ENCODE measurements at regions not wholly inside any gene's neighbourhood (a gene's known extent, or its start where the extent isn't known, plus 50 kb on each side); places are given as distances from the start of the nearest gene placed in this dataset.
A peak's percentile ranks its signal among the peaks of the same experiment; 100 is the strongest.
"Not testable (repeated sequence)": the region's sequence is repeated elsewhere in the genome, so short reads cannot be mapped to it uniquely, and the experiment has no call there.

GRCh38 chr21:14751602-14752344, 205.7 kb upstream of the SAMSN1 start:
- peaks cover 4 to 20% of the 10 kb centered on the region in 2 donors for H3K36me3 Mint-ChIP-seq
- DNase-seq, result no peak
- peaks cover 3 to 5% of the 10 kb centered on the region in 2 donors for H3K9me3 Mint-ChIP-seq
- no peak overlapping the region for H3K4me3 Mint-ChIP-seq
- H3K27ac Mint-ChIP-seq, result no peak overlapping the region
- no peak for ATAC-seq (replicated peaks)
- no peaks in the 10 kb centered on the region for H3K27me3 Mint-ChIP-seq
- H3K4me1 Mint-ChIP-seq, result peaks cover 11 to 26% of the 10 kb centered on the region in 2 donors

- Mint-ChIP-seq H3K27ac (peak overlapping the region; percentile 34), H3K4me3 (no peak overlapping the region), H3K9me3 (peaks cover 3 to 10% of the 10 kb centered on the region in 2 donors), H3K36me3 (peaks cover 8 to 25% of the 10 kb centered on the region in 2 donors), H3K27me3 (no peaks in the 10 kb centered on the region), H3K4me1 (peaks cover 14 to 21% of the 10 kb centered on the region in 2 donors)
- no peak for DNase-seq
- ATAC-seq (replicated peaks), result no peak
Measured at GRCh38 chr21:14751011-14751410, 204.9 kb upstream of the SAMSN1 start.

GRCh38 chr21:14750041-14750440, 203.9 kb upstream of the SAMSN1 start:
- Mint-ChIP-seq H3K36me3 (peaks cover 8 to 28% of the 10 kb centered on the region in 2 donors), H3K4me1 (peaks cover 17 to 26% of the 10 kb centered on the region in 2 donors), H3K27me3 (no peaks in the 10 kb centered on the region), H3K9me3 (peaks cover 3 to 13% of the 10 kb centered on the region in 2 donors), H3K27ac (no peak overlapping the region), H3K4me3 (no peak overlapping the region)
- ATAC-seq (replicated peaks) (no peak), DNase-seq (no peak)

GRCh38 chr21:14748662-14749061, 202.5 kb upstream of the SAMSN1 start:
- DNase-seq, result no peak
- Mint-ChIP-seq H3K27ac (no peak overlapping the region), H3K27me3 (no peaks in the 10 kb centered on the region), H3K36me3 (peaks cover 5 to 27% of the 10 kb centered on the region in 2 donors), H3K9me3 (peaks cover 6 to 17% of the 10 kb centered on the region in 2 donors), H3K4me1 (peaks cover 17 to 24% of the 10 kb centered on the region in 2 donors), H3K4me3 (no peak overlapping the region)
- ATAC-seq (replicated peaks), result no peak

- H3K4me1 Mint-ChIP-seq, result peaks cover 9 to 17% of the 10 kb centered on the region in 2 donors
- DNase-seq, result no peak
Measured at GRCh38 chr21:14744368-14744767, 198.3 kb upstream of the SAMSN1 start.

GRCh38 chr21:14742119-14742518, 196.0 kb upstream of the SAMSN1 start:
- Mint-ChIP-seq H3K4me3 (no peak overlapping the region), H3K27me3 (no peaks in the 10 kb centered on the region), H3K4me1 (peaks cover 14 to 29% of the 10 kb centered on the region in 2 donors), H3K9me3 (peaks cover 8 to 19% of the 10 kb centered on the region in 2 donors), H3K36me3 (peaks cover 10 to 25% of the 10 kb centered on the region in 2 donors), H3K27ac (no peak overlapping the region)
- no peak for DNase-seq
- no peak for ATAC-seq (replicated peaks)

More at GRCh38 chr21:14744368-14744767, 198.3 kb upstream of the SAMSN1 start:
- Mint-ChIP-seq H3K27me3 (no peaks in the 10 kb centered on the region), H3K4me3 (no peak overlapping the region), H3K27ac (no peak overlapping the region), H3K9me3 (peaks cover 7 to 19% of the 10 kb centered on the region in 2 donors), H3K36me3 (peaks cover 7 to 25% of the 10 kb centered on the region in 2 donors)
- no peak for ATAC-seq (replicated peaks)

- H3K27me3 Mint-ChIP-seq, result no peaks in the 10 kb centered on the region
- peaks cover 9 to 22% of the 10 kb centered on the region in 2 donors for H3K36me3 Mint-ChIP-seq
- H3K9me3 Mint-ChIP-seq, result peaks cover 9 to 17% of the 10 kb centered on the region in 2 donors
- ATAC-seq (replicated peaks) (no peak), DNase-seq (no peak)
- H3K4me3 Mint-ChIP-seq, result no peak overlapping the region
- no peak overlapping the region for H3K27ac Mint-ChIP-seq
- H3K4me1 Mint-ChIP-seq, result peaks cover 14 to 37% of the 10 kb centered on the region in 2 donors
Measured at GRCh38 chr21:14741256-14741655, 195.1 kb upstream of the SAMSN1 start.

- peaks cover 9 to 40% of the 10 kb centered on the region in 2 donors for H3K4me1 Mint-ChIP-seq
- no peak overlapping the region for H3K4me3 Mint-ChIP-seq
- H3K9me3 Mint-ChIP-seq, result peaks cover 9 to 11% of the 10 kb centered on the region in 2 donors
- DNase-seq (no peak), ATAC-seq (replicated peaks) (no peak)
- no peaks in the 10 kb centered on the region for H3K27me3 Mint-ChIP-seq
- H3K36me3 Mint-ChIP-seq, result peaks cover 7 to 16% of the 10 kb centered on the region in 2 donors
- no peak overlapping the region for H3K27ac Mint-ChIP-seq
Measured at GRCh38 chr21:14740692-14741091, 194.6 kb upstream of the SAMSN1 start.

GRCh38 chr21:14740116-14740515, 194.0 kb upstream of the SAMSN1 start:
- no peaks in the 10 kb centered on the region for H3K27me3 Mint-ChIP-seq
- no peak overlapping the region for H3K27ac Mint-ChIP-seq
- no peak overlapping the region for H3K4me3 Mint-ChIP-seq
- no peak for ATAC-seq (replicated peaks)
- peaks cover 9 to 11% of the 10 kb centered on the region in 2 donors for H3K9me3 Mint-ChIP-seq
- peaks cover 7 to 16% of the 10 kb centered on the region in 2 donors for H3K36me3 Mint-ChIP-seq
- H3K4me1 Mint-ChIP-seq, result peaks cover 11 to 34% of the 10 kb centered on the region in 2 donors
- DNase-seq, result no peak

GRCh38 chr21:14739590-14739989, 193.5 kb upstream of the SAMSN1 start:
- ATAC-seq (replicated peaks) (no peak), DNase-seq (no peak)
- Mint-ChIP-seq H3K9me3 (peaks cover 8 to 9% of the 10 kb centered on the region in 2 donors), H3K27me3 (no peaks in the 10 kb centered on the region), H3K36me3 (peaks cover 7 to 13% of the 10 kb centered on the region in 2 donors), H3K27ac (no peak overlapping the region), H3K4me1 (peaks cover 11 to 34% of the 10 kb centered on the region in 2 donors), H3K4me3 (no peak overlapping the region)

GRCh38 chr21:14738576-14738975, 192.5 kb upstream of the SAMSN1 start:
- not testable (repeated sequence) for H3K4me3 Mint-ChIP-seq; H3K9me3 Mint-ChIP-seq; DNase-seq; ATAC-seq (replicated peaks); H3K27me3 Mint-ChIP-seq; H3K27ac Mint-ChIP-seq; H3K36me3 Mint-ChIP-seq
- H3K4me1 Mint-ChIP-seq, result peaks cover 17 to 41% of the 10 kb centered on the region in 2 donors

- ATAC-seq (replicated peaks) (peak; percentile 41 to 54), DNase-seq (peak; percentile 26)
- Mint-ChIP-seq H3K27me3 (no peaks in the 10 kb centered on the region), H3K4me3 (no peak overlapping the region), H3K9me3 (peaks cover 0 to 2% of the 10 kb centered on the region in 2 donors), H3K4me1 (peaks cover 18 to 45% of the 10 kb centered on the region in 2 donors), H3K27ac (no peak overlapping the region), H3K36me3 (peaks cover 4 to 10% of the 10 kb centered on the region in 2 donors)
Measured at GRCh38 chr21:14737922-14738321, 191.8 kb upstream of the SAMSN1 start.

GRCh38 chr21:14737284-14737691, 191.2 kb upstream of the SAMSN1 start:
- peaks cover 4 to 10% of the 10 kb centered on the region in 2 donors for H3K36me3 Mint-ChIP-seq
- ATAC-seq (replicated peaks) (no peak), DNase-seq (no peak)
- peaks cover 0 to 2% of the 10 kb centered on the region in 2 donors for H3K9me3 Mint-ChIP-seq
- H3K4me1 Mint-ChIP-seq, result peaks cover 18 to 45% of the 10 kb centered on the region in 2 donors
- H3K27ac Mint-ChIP-seq, result peak overlapping the region; percentile 85
- no peak overlapping the region for H3K4me3 Mint-ChIP-seq
- no peaks in the 10 kb centered on the region for H3K27me3 Mint-ChIP-seq

- Mint-ChIP-seq H3K9me3 (peaks cover 0 to 2% of the 10 kb centered on the region in 2 donors), H3K27me3 (no peaks in the 10 kb centered on the region), H3K27ac (peak overlapping the region; percentile 85), H3K4me1 (peaks cover 18 to 45% of the 10 kb centered on the region in 2 donors), H3K36me3 (peaks cover 4 to 10% of the 10 kb centered on the region in 2 donors), H3K4me3 (no peak overlapping the region)
- DNase-seq (no peak), ATAC-seq (replicated peaks) (no peak)
Measured at GRCh38 chr21:14736672-14737071, 190.6 kb upstream of the SAMSN1 start.

- peaks cover 4 to 10% of the 10 kb centered on the region in 2 donors for H3K36me3 Mint-ChIP-seq
- peaks cover 0 to 2% of the 10 kb centered on the region in 2 donors for H3K9me3 Mint-ChIP-seq
- DNase-seq (no peak), ATAC-seq (replicated peaks) (peak; percentile 79 to 80)
- H3K27ac Mint-ChIP-seq, result peak overlapping the region; percentile 32
- peaks cover 18 to 41% of the 10 kb centered on the region in 2 donors for H3K4me1 Mint-ChIP-seq
- peak overlapping the region in 1 of 2 donors; percentile 14 for H3K4me3 Mint-ChIP-seq
- H3K27me3 Mint-ChIP-seq, result no peaks in the 10 kb centered on the region
Measured at GRCh38 chr21:14736162-14736561, 190.0 kb upstream of the SAMSN1 start.
